HG03432 (cell line): ENCODE measurements at regions not wholly inside any gene's neighbourhood (a gene's known extent, or its start where the extent isn't known, plus 50 kb on each side); places are given as distances from the start of the nearest gene placed in this dataset.
"Not testable (repeated sequence)": the region's sequence is repeated elsewhere in the genome, so short reads cannot be mapped to it uniquely, and the experiment has no call there.

Source experiments
- ATAC-seq: cut with Tn5 transposase; IDR thresholded peaks from one replicate; pipeline ENCODE4 v1.9.1; 2021; ENCODE audit warnings: mild to moderate bottlenecking, moderate library complexity; ENCODE audit not compliant: unreplicated experiment

GRCh38 chr4:4026708-4027107 is 200.0 kb downstream of the OTOP1 start:
- ATAC-seq = not testable (repeated sequence)

DNA sequence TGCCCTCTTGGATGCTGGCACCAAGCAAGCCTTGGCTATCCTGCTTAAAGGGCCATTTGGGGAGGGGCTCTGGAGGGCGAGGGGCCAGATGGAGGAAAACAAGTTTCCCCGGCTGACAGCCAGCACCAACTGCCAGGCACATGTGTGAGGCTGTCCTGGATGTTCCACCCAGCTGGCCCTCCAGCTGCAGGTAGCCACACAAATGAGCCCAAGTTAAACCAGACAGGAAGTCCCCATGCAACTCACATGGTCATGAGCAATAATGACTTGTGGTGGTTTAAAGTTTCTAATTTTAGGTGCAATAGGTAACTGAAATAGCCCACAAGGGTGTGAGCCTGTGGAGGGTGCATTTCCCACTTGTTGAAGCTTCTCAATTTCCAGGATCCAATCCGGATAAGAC is 198.0 kb downstream of the OTOP1 start:
- not testable (repeated sequence) for ATAC-seq

DNA sequence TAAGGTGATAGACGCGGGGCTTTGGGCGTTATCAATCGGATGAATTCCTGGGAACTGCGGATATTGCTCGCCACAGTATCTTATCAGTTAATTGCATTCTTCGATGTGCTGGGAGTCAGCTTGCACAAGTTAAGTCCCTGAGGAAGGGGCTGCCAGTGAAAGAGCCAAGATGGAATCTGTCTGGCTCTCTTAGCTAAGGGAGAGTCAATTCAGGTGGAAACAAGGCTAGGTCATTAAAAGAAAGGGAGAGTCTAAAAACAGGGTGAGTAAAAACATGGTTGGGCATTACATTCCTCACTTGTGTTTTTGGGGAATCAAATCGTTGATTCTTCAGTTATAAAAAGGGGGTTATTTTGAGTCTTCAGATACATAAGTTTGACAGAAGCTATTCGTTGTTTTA is 196.2 kb downstream of the OTOP1 start:
- not testable (repeated sequence) for ATAC-seq

DNA sequence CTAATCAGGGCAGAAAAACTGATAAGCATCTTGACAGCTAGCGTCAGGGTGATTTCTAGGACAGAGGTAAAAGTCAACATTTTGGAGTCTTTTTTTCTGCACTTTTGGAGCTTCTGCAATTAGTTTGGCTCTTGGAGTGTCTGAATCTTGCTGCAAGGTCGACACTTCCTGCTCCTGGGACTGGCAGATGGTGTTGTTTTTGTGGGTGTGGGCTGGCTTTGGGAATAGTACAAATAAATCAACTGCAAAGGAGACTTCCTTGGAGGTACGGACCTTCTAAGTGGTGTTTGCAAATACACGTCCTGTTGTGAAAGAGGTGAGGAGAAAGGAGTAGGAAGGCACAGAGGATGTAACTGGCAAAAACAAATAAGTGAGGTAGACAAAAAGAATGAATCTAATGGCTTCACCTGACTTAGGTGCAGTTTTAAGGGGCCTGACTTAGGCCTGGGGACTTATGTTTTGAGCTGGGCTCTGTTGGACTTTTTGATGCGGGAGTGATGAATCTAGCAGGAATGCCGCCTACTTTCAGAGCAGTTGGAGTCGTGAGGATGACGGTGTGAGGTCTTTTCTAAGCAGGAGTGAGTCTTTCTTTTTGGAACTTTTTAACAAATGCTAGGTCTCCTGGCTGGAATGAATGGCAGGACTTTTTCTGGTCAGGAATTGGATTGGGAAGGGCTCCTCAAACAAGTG is 195.1 kb downstream of the OTOP1 start:
- not testable (repeated sequence) for ATAC-seq

GRCh38 chr4:4032364-4032763 is 194.4 kb downstream of the OTOP1 start:
- ATAC-seq = not testable (repeated sequence)

- not testable (repeated sequence) for ATAC-seq
Measured at GRCh38 chr4:4032801-4033605, 193.7 kb downstream of the OTOP1 start.

- not testable (repeated sequence) for ATAC-seq
Measured at GRCh38 chr4:4037399-4038138, 189.2 kb downstream of the OTOP1 start.

- not testable (repeated sequence) for ATAC-seq
Measured at GRCh38 chr4:4045823-4046222, 180.9 kb downstream of the OTOP1 start.

- not testable (repeated sequence) for ATAC-seq
Measured at GRCh38 chr4:4046686-4047085, 180.0 kb downstream of the OTOP1 start.

DNA sequence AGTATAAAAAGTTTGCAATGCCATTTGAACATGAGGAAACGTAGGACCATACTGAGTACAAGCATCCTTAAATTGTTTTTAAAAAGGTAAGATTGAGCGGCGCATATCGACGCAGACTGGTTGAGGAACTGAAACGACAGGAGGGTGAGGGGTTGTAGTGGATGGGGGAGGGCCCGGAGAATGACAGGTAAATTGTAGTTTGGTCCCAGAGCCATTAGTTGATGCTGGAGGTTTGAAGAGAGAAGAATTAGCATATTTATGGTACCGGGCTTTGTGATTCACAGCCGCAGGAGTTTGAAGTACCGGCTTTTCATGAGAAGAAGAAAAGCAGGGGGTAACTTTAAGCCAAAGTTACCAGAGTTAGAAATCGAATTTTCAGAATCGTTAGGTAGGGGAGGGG is 179.5 kb downstream of the OTOP1 start:
- ATAC-seq = not testable (repeated sequence)

DNA sequence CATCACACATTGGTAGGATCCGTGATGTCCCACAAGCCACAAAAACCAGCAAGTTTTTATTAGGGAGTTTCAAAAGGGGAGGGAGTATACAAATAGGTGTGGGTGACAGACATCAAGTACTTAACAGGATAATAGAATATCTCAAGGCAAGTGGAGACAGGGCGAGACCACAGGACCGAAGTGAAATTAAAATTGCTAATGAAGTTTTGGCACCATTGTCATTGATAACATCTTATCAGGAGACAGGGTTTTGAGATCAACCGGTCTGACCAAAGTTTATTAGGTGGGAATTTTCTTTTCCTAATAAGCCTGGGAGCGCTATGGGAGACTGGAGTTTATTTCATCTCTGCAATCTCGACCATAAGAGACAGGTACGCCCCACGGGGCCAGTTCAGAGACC is 178.5 kb downstream of the OTOP1 start:
- ATAC-seq = not testable (repeated sequence)

- ATAC-seq = not testable (repeated sequence)
Measured at GRCh38 chr4:4050781-4051180, 175.9 kb downstream of the OTOP1 start.

GRCh38 chr4:4052933-4053332 is 173.8 kb downstream of the OTOP1 start:
- ATAC-seq = not testable (repeated sequence)

- ATAC-seq = not testable (repeated sequence)
Measured at GRCh38 chr4:4057226-4057625, 169.5 kb downstream of the OTOP1 start.

DNA sequence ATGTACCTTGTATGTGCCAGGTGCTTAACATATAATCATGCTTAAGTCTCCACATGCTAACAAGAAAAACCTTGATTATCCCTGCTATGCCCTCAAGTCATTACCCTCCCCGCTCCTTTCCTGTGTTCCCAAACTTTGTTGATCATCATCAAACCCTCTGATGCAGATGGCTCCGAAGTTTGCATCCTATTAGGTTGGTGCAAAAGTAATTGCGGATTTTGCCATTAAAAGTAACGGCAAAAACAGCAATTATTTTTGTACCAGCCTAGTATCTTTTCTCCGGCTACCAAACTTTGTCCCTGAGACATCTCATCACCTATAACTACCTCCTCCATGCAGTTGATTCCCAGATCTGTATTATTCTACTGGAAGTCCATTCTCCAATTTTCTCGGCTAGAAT is 142.6 kb downstream of the OTOP1 start:
- ATAC-seq = not testable (repeated sequence)

GRCh38 chr4:4089716-4090419 is 136.9 kb downstream of the OTOP1 start:
- ATAC-seq = not testable (repeated sequence)

- not testable (repeated sequence) for ATAC-seq
Measured at GRCh38 chr4:4090720-4091119, 136.0 kb downstream of the OTOP1 start.

DNA sequence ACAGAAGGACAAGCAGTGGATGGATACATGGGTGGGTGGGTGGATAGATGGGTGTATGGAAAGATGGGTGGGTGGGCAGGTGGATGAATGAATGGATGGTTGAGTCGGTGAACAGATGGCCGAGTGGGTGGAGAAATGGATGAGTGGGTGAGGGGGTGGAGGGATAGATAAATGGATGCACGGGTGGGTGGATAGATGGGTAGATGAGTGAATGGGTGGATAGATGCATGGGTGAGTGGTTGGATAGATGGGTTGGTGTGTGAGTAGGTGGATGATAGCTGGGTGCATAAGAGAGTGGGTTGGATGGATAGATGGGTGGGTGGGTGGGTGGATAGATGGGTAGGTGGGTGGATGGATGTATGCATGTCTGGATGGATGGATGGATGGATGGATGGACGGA is 134.6 kb downstream of the OTOP1 start:
- not testable (repeated sequence) for ATAC-seq

- ATAC-seq = not testable (repeated sequence)
Measured at GRCh38 chr4:4099610-4100009, 127.1 kb downstream of the OTOP1 start.

DNA sequence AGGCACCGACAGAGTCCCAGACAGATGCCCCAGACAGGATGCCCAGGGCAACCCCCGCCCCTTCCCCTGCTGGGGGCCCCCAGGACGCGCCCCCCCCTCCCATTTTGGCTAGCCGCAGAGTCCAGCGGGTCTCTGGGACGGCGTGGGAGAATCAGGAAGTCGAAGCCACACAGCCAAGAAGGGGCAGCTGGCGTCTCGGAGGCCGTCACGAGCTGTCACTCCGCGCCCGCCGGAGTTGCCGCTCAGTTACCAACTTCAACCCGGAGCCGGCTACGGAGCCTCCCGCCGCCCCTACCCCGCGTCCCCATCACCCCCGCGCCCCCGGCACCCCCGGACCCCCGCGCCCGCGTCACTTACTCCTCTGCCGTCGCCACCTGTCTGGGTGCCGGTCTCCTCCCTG is 119.8 kb downstream of the OTOP1 start:
- ATAC-seq = not testable (repeated sequence)
